ENCODE measurements at regions not wholly inside any gene's neighbourhood (a gene's known extent, or its start where the extent isn't known, plus 50 kb on each side); places are given as distances from the start of the nearest gene placed in this dataset.

- H3K9me3 ChIP-seq (replicated peaks in 1 of 3) = no peaks in the 10 kb centered on the region
- no peaks in the 10 kb centered on the region for H3K36me3 ChIP-seq (replicated peaks in 1 of 2)
- no peaks in the 10 kb centered on the region for H3K27me3 ChIP-seq
- intact Hi-C loops (cut with DNase I) = no loop called here
- H3K27ac ChIP-seq = no peak overlapping the region
- DNase-seq = no peak
- H3K4me1 ChIP-seq (replicated peaks in 1 of 2) = no peaks in the 10 kb centered on the region
- WGBS, 4 donors = 44 to 71% (median 62%) methylated on average over 1 of the region's 1 CpG
- TF ChIP-seq CTCF (IDR thresholded peaks at IDR 0.05) = no peak
- TF ChIP-seq POLR2A (IDR thresholded peaks at IDR 0.05) = no peak
- no peak overlapping the region for H3K4me3 ChIP-seq
Observed at GRCh38 chr17:13162361-13162760, 144.5 kb upstream of the ELAC2 start.

GRCh38 chr17:13160790-13161189, 143.0 kb upstream of the ELAC2 start:
- intact Hi-C loops (cut with DNase I) = no loop called here
- no peak for DNase-seq
- no peaks in the 10 kb centered on the region for H3K9me3 ChIP-seq (replicated peaks in 1 of 3)
- H3K4me1 ChIP-seq (replicated peaks in 1 of 2) = no peaks in the 10 kb centered on the region
- TF ChIP-seq CTCF (IDR thresholded peaks at IDR 0.05) (no peak), POLR2A (IDR thresholded peaks at IDR 0.05) (no peak)
- no peak overlapping the region for H3K4me3 ChIP-seq
- WGBS, 4 donors = 71 to 84% (median 79%) methylated on average over 2 of the region's 2 CpGs
- no peak overlapping the region for H3K27ac ChIP-seq
- no peaks in the 10 kb centered on the region for H3K36me3 ChIP-seq (replicated peaks in 1 of 2)
- H3K27me3 ChIP-seq = no peaks in the 10 kb centered on the region

- Histone ChIP-seq H3K4me3 (no peak overlapping the region), H3K36me3 (replicated peaks in 1 of 2) (no peaks in the 10 kb centered on the region), H3K4me1 (replicated peaks in 1 of 2) (no peaks in the 10 kb centered on the region), H3K27me3 (no peaks in the 10 kb centered on the region), H3K9me3 (replicated peaks in 1 of 3) (no peaks in the 10 kb centered on the region), H3K27ac (no peak overlapping the region)
- intact Hi-C loops (cut with DNase I) = no loop called here
- DNase-seq = no peak
- WGBS, 4 donors = 67 to 78% (median 70%) methylated on average over 3 of the region's 3 CpGs
- TF ChIP-seq POLR2A (IDR thresholded peaks at IDR 0.05) = no peak
- no peak for TF ChIP-seq CTCF (IDR thresholded peaks at IDR 0.05)
Observed at GRCh38 chr17:13160296-13160695, 142.5 kb upstream of the ELAC2 start.

- TF ChIP-seq POLR2A (IDR thresholded peaks at IDR 0.05) (no peak), CTCF (IDR thresholded peaks at IDR 0.05) (no peak)
- 27 to 50% (median 35%) methylated on average over 2 of the region's 2 CpGs for WGBS, 4 donors
- DNase-seq = no peak
- Histone ChIP-seq H3K27me3 (no peaks in the 10 kb centered on the region), H3K4me1 (replicated peaks in 1 of 2) (no peaks in the 10 kb centered on the region), H3K27ac (no peak overlapping the region), H3K4me3 (no peak overlapping the region), H3K36me3 (replicated peaks in 1 of 2) (no peaks in the 10 kb centered on the region), H3K9me3 (replicated peaks in 1 of 3) (no peaks in the 10 kb centered on the region)
- intact Hi-C loops (cut with DNase I) = no loop called here
Observed at GRCh38 chr17:13158494-13159240, 140.8 kb upstream of the ELAC2 start.
